ENCODE measurements at regions not wholly inside any gene's neighbourhood (a gene's known extent, or its start where the extent isn't known, plus 50 kb on each side); places are given as distances from the start of the nearest gene placed in this dataset.

- TF ChIP-seq CTCF (IDR thresholded peaks at IDR 0.05) (no peak), POLR2A (IDR thresholded peaks at IDR 0.05) (no peak)
These were observed 1415.7 kb upstream of the PCDH9 start for GRCh38 chr13:68645814-68646213.
